Thyroid gland (tissue), 4 donors: ENCODE measurements at regions not wholly inside any gene's neighbourhood (a gene's known extent, or its start where the extent isn't known, plus 50 kb on each side); places are given as distances from the start of the nearest gene placed in this dataset.

ENCODE experiments used
- CTCF ChIP-seq, 6 experiments: fragments of 200-600 bp in 3 of 6; fragments of 450-650 bp in 3 of 6; sonication (generic) in 3 of 6; IDR thresholded peaks; one replicate each; pipeline ENCODE4 v1.5.1; 2016 to 2019; ENCODE audit warnings: antibody characterized with exemption in 6 of 6, mild to moderate bottlenecking in 2 of 6, inconsistent platforms in 1 of 6, moderate library complexity in 1 of 6
- POLR2A ChIP-seq, 2 donors: fragments of 450-650 bp; IDR thresholded peaks; one replicate each; pipeline ENCODE4 v1.6.1; 2017; ENCODE audit warnings: antibody characterized with exemption in 2 of 2, mild to moderate bottlenecking in 2 of 2, moderate library complexity in 1 of 2

- TF ChIP-seq CTCF (IDR thresholded peaks at IDR 0.05) (no peak), POLR2A (IDR thresholded peaks at IDR 0.05) (no peak)
Measured at GRCh38 chr1:112133487-112133886, 144.0 kb upstream of the KCND3 start.
